Gastrocnemius medialis (tissue), 4 donors: ENCODE measurements at regions not wholly inside any gene's neighbourhood (a gene's known extent, or its start where the extent isn't known, plus 50 kb on each side); places are given as distances from the start of the nearest gene placed in this dataset.

ENCODE experiments used
- ATAC-seq, 2 donors: fragments of 150-250 bp; one replicate each; pipeline ENCODE4 v1.9.1; 2016
- DNase-seq, 2 donors: peaks; one replicate each; pipeline ENCODE4 v3.0.0-alpha.2; 2019
- H3K27ac ChIP-seq, 4 donors: fragments of 200-600 bp; sonication (generic); 1 replicate in 1 of 4; 2 replicates in 3 of 4; pipeline ENCODE4 v1.5.1; 2016 to 2018; ENCODE audit warnings: mild to moderate bottlenecking in 2 of 4, moderate library complexity in 1 of 4
- H3K27me3 ChIP-seq, 3 donors: fragments of 200-600 bp; sonication (generic) in 2 of 3; 1 replicate in 1 of 3; 2 replicates in 2 of 3; pipeline versions ENCODE4 v1.5.1 to v1.6.0; 2016 to 2019; ENCODE audit warnings: mild to moderate bottlenecking in 1 of 3, moderate library complexity in 1 of 3
- H3K36me3 ChIP-seq, 2 donors: fragments of 200-600 bp; sonication (generic) in 1 of 2; one replicate each; pipeline ENCODE4 v1.5.1; 2017 to 2018
- H3K4me1 ChIP-seq, 2 donors: fragments of 200-600 bp; sonication (generic) in 1 of 2; one replicate each; pipeline ENCODE4 v1.5.1; 2016 to 2017; ENCODE audit warnings: mild to moderate bottlenecking in 2 of 2
- H3K4me3 ChIP-seq, 4 donors: fragments of 200-600 bp; sonication (generic) in 3 of 4; 1 replicate in 1 of 4; 2 replicates in 3 of 4; pipeline ENCODE4 v1.5.1; 2016 to 2019; ENCODE audit warnings: mild to moderate bottlenecking in 2 of 4
- H3K9me3 ChIP-seq, 3 donors: fragments of 200-600 bp; sonication (generic) in 2 of 3; 1 replicate in 1 of 3; 2 replicates in 2 of 3; pipeline ENCODE4 v1.5.1; 2016 to 2019
- CTCF ChIP-seq, 5 experiments: fragments of 450-650 bp in 3 of 5; fragments of 200-600 bp in 2 of 5; sonication (generic) in 2 of 5; IDR thresholded peaks in 4 of 5; conservative IDR thresholded peaks in 1 of 5; 1 replicate in 4 of 5; 2 replicates in 1 of 5; pipeline ENCODE4 v1.5.1; 2016 to 2019; ENCODE audit warnings: antibody characterized with exemption in 5 of 5, mild to moderate bottlenecking in 3 of 5, moderate library complexity in 3 of 5
- POLR2A ChIP-seq, 2 donors: fragments of 450-650 bp; IDR thresholded peaks; one replicate each; pipeline ENCODE4 v1.6.1; 2017; ENCODE audit warnings: antibody characterized with exemption in 2 of 2, mild to moderate bottlenecking in 2 of 2, moderate library complexity in 2 of 2
- in situ Hi-C, 4 donors: fragments of 200-750 bp; cut with MboI; loops; one replicate each; pipeline versions ENCODE4 v1.15.0 to v1.8.0; 2017; ENCODE audit warnings: low sequenced_read_pairs in 4 of 4
- intact Hi-C: fragments of 100-400 bp; cut with DNase I; formaldehyde crosslinking; loops from one replicate; pipeline ENCODE4 v1.15.1; 2023; ENCODE audit warnings: low total_unique reads

DNA sequence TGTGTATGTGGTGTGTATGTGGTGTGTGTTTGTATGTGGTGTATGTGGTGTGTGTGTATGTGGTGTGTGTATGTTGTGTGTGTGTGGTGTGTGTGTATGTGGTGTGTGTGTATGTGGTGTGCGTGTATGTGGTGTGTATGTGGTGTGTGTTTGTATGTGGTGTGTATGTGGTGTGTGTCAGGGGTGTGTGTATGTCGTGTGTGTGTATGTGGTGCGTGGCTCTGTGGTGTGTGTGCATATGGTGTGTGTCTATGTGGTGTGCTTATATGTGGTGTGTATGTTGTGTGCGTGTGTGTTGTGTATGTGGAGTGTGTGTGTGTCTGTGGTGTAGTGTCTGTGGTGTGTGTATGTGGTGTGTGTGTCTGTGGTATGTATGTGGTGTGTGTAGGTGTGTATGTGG lies 62.5 kb upstream of the MEDAG start:
- DNase-seq (no peak), ATAC-seq (no peak)
- H3K36me3 ChIP-seq = no peaks in the 10 kb centered on the region
- TF ChIP-seq POLR2A (IDR thresholded peaks at IDR 0.05) (no peak), CTCF (IDR thresholded peaks at IDR 0.05 in 4 of 5, conservative IDR thresholded peaks at IDR 0.05 in 1 of 5) (no peak)
- in situ Hi-C loops = no loop called here
- no peaks in the 10 kb centered on the region for H3K27me3 ChIP-seq
- no peaks in the 10 kb centered on the region for H3K9me3 ChIP-seq
- H3K27ac ChIP-seq = no peak overlapping the region
- intact Hi-C loops = no loop called here
- no peak overlapping the region for H3K4me3 ChIP-seq
- no peaks in the 10 kb centered on the region for H3K4me1 ChIP-seq

DNA sequence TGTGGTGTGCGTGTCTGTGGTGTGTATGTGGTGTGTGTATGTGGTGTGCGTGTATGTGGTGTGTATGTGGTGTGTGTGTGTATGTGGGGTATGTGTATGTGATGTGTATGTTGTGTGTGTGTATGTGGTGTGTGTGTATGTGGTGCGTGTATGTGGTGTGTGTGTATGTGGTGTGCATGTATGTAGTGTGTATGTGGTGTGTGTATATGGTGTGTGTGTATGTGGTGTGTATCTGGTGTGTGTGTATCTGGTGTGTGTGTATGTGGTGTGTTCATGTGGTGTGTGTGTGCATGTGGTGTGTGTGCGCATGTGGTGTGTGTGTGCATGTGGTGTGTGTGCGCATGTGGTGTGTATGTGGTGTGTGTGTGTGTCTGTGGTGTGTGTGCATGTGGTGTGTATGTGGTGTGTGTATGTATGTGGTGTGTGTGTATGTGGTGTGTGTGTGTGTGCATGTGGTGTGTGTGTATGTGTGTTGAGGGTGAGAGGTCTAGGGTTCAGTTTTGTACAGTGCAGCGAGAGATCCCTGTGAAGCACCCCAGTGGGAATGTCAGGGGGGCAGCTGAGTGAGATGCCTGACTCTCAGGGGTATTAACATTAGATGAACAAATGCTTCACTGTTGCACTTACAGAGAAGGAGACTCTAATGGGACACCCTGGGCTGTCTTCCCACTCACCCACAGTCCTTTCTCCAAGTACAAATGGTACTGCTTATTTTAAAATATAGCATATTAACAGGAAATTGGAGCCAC lies 61.3 kb upstream of the MEDAG start:
- no peaks in the 10 kb centered on the region for H3K9me3 ChIP-seq
- DNase-seq (no peak), ATAC-seq (no peak)
- in situ Hi-C loops = no loop called here
- no peak overlapping the region for H3K27ac ChIP-seq
- intact Hi-C loops = no loop called here
- TF ChIP-seq CTCF (IDR thresholded peaks at IDR 0.05 in 4 of 5, conservative IDR thresholded peaks at IDR 0.05 in 1 of 5) (no peak), POLR2A (IDR thresholded peaks at IDR 0.05) (no peak)
- no peaks in the 10 kb centered on the region for H3K36me3 ChIP-seq
- H3K27me3 ChIP-seq = no peaks in the 10 kb centered on the region
- no peak overlapping the region for H3K4me3 ChIP-seq
- H3K4me1 ChIP-seq = no peaks in the 10 kb centered on the region

DNA sequence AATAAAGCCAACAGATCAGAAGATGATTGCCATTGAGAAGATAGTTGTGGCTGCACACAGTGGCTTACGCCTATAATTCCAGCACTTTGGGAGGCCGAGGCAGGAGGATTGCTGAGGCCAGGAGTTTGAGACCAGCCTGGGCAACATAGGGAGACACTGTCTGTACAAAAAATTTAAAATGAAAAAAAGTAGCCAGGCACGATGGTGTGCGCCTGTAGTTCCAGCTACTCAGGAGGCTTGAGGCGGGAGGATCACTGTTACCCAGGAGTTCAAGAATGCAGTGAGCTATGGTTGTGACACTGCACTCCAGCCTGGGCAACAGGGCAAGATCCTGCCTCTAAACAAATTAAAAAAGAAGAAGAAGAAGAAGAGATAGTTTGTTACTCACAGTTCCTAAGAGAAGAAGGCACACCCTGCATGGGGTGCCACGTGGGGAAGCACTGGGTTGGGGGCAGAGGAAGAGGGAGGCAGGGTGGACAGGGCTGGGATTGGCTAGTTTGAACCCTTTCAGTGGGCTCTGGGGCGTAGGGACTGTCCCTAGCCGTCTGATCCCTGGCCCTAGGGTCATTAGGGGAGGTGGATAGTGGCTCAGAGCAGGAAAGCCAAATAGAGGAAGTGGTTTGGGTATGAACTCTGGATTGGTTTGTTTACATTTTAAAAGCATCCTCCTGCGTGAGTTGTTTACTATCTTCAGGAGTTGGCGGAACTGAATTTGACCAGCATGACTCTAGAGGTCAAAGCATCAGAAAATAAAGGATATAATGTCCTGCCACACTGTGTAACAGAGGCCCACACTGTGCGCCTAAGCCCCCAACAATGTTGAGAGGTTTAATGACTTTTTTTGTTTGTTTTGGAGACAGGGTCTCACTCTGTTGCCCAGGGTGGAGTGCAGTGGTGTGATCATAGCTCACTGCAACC lies 60.5 kb upstream of the MEDAG start:
- ATAC-seq (no peak), DNase-seq (no peak)
- H3K4me1 ChIP-seq = no peaks in the 10 kb centered on the region
- no peak overlapping the region for H3K27ac ChIP-seq
- no peak for TF ChIP-seq POLR2A (IDR thresholded peaks at IDR 0.05)
- TF ChIP-seq CTCF (IDR thresholded peaks at IDR 0.05 in 4 of 5, conservative IDR thresholded peaks at IDR 0.05 in 1 of 5) = no peak
- intact Hi-C loops (no loop called here), in situ Hi-C loops (no loop called here)
- H3K27me3 ChIP-seq = no peaks in the 10 kb centered on the region
- H3K4me3 ChIP-seq = no peak overlapping the region
- no peaks in the 10 kb centered on the region for H3K9me3 ChIP-seq
- H3K36me3 ChIP-seq = no peaks in the 10 kb centered on the region

GRCh38 chr13:30846311-30846710 lies 59.8 kb upstream of the MEDAG start:
- DNase-seq (no peak), ATAC-seq (no peak)
- H3K27me3 ChIP-seq = no peaks in the 10 kb centered on the region
- H3K36me3 ChIP-seq = no peaks in the 10 kb centered on the region
- no peaks in the 10 kb centered on the region for H3K4me1 ChIP-seq
- no peak overlapping the region for H3K4me3 ChIP-seq
- in situ Hi-C loops = no loop called here
- H3K9me3 ChIP-seq = no peaks in the 10 kb centered on the region
- no peak overlapping the region for H3K27ac ChIP-seq
- intact Hi-C loops = no loop called here
- no peak for TF ChIP-seq POLR2A (IDR thresholded peaks at IDR 0.05)
- no peak for TF ChIP-seq CTCF (IDR thresholded peaks at IDR 0.05 in 4 of 5, conservative IDR thresholded peaks at IDR 0.05 in 1 of 5)
